ENCODE measurements at regions not wholly inside any gene's neighbourhood (a gene's known extent, or its start where the extent isn't known, plus 50 kb on each side); places are given as distances from the start of the nearest gene placed in this dataset.

GRCh38 chr20:51299413-51299812, 243.1 kb downstream of the NFATC2 start:
- H3K23ac ChIP-seq (ENCODE audit: low read depth, low read length): no peak overlapping the region
- WGBS, 2 experiments (ENCODE audit: extremely low coverage in 2 of 2, insufficient read length in 1 of 2): no CpG with 5 or more reads among the region's 1 CpG
- no peak overlapping the region for H3K27ac ChIP-seq (ENCODE audit: insufficient read depth, low read length)
- no peaks in the 10 kb centered on the region for H4K20me1 ChIP-seq (ENCODE audit: insufficient read depth, low read length)
- no peak overlapping the region for H3K4me2 ChIP-seq (ENCODE audit: low read depth, low read length)
- H2BK5ac ChIP-seq (ENCODE audit: low read depth, low read length, poor library complexity, severe bottlenecking): no peak overlapping the region
- intact Hi-C loops (cut with micrococcal nuclease): no loop called here
- no peak overlapping the region for H3K56ac ChIP-seq (ENCODE audit: extremely low read depth, insufficient read depth, low read length)
- POLR2A ChIA-PET (ENCODE audit: unreplicated experiment): no interaction called here
- H3K4ac ChIP-seq (ENCODE audit: low read depth, low read length): no peak overlapping the region
- H2AFZ ChIP-seq (replicated peaks; ENCODE audit: low read length, poor library complexity): no peak overlapping the region
- in situ Hi-C loops (cut with MboI; ENCODE audit: low sequenced_read_pairs): no loop called here
- no peak overlapping the region for H2AK5ac ChIP-seq (ENCODE audit: low read depth, low read length)
- H3K18ac ChIP-seq (ENCODE audit: low read depth, low read length): no peak overlapping the region
- no peak overlapping the region for H3K9ac ChIP-seq (ENCODE audit: low read depth, low read length)
- peaks cover 12% of the 10 kb centered on the region for H3K27me3 ChIP-seq (ENCODE audit: control insufficient read depth, insufficient read depth, low read length)
- no TSS peak for BruUV-seq (replicated peaks)
- no peaks in the 10 kb centered on the region for H3K36me3 ChIP-seq (ENCODE audit: control insufficient read depth, insufficient read depth, low read length)
- H3K79me1 ChIP-seq (ENCODE audit: low read depth in 1 of 2, low read length in 2 of 2): no peaks in the 10 kb centered on the region
- H2BK20ac ChIP-seq (ENCODE audit: low read depth, low read length): no peak overlapping the region
- no peak for ATAC-seq (ENCODE audit: low read depth)
- no peak overlapping the region for H2BK120ac ChIP-seq (ENCODE audit: low read depth, low read length)
- no peak overlapping the region for H3K14ac ChIP-seq (replicated peaks; ENCODE audit: low read depth, low read length)
- no peaks in the 10 kb centered on the region for H3K9me1 ChIP-seq (ENCODE audit: insufficient read depth, low read length)
- TF ChIP-seq MXI1 (IDR thresholded peaks at IDR 0.05; ENCODE audit: borderline replicate concordance, low read depth, low read length) (no peak), CHD1 (IDR thresholded peaks at IDR 0.05; ENCODE audit: low read depth, low read length) (no peak), CEBPB (IDR thresholded peaks at IDR 0.05; ENCODE audit: low read depth, low read length) (no peak), NFE2L2 (IDR thresholded peaks at IDR 0.05; ENCODE audit: low read depth, low read length) (no peak), BHLHE40 (IDR thresholded peaks at IDR 0.05; ENCODE audit: low read depth, low read length) (no peak)
- no peak overlapping the region for H2BK15ac ChIP-seq (ENCODE audit: low read depth, low read length)
- DNase-seq: no peak
- peaks cover 6% of the 10 kb centered on the region for H3K9me3 ChIP-seq (ENCODE audit: control insufficient read depth, insufficient read depth, low read length)
- no peak overlapping the region for H4K91ac ChIP-seq (ENCODE audit: insufficient read depth, low read depth, low read length)
- dilution Hi-C loops (cut with HindIII; ENCODE audit: low sequenced_read_pairs, unreplicated experiment): no loop called here
- H4K5ac ChIP-seq (ENCODE audit: low read depth, low read length): no peak overlapping the region
- CTCF ChIA-PET: no interaction called here
- H3K4me3 ChIP-seq (ENCODE audit: insufficient read depth, low read depth, low read length): no peak overlapping the region
- no peak overlapping the region for H4K8ac ChIP-seq (ENCODE audit: low read depth in 2 of 2, low read length in 2 of 2)
- no peaks in the 10 kb centered on the region for H3K4me1 ChIP-seq (ENCODE audit: control insufficient read depth, insufficient read depth, low read length)
- no peak overlapping the region for H2AK9ac ChIP-seq (replicated peaks; ENCODE audit: low read depth, low read length, poor library complexity)

All from IMR-90 (cell line).